WTC11 (cell line): ENCODE measurements at regions not wholly inside any gene's neighbourhood (a gene's known extent, or its start where the extent isn't known, plus 50 kb on each side); places are given as distances from the start of the nearest gene placed in this dataset.

ENCODE experiments used
- ATAC-seq: fragments of 200-7000 bp; cut with Tn5 transposase; 2 replicates; pipeline ENCODE4 v1.10.0; 2021; ENCODE audit warnings: mild to moderate bottlenecking, moderate library complexity
- CTCF ChIA-PET: fragments of 300-600 bp; sonication (Branson Sonifier 250); formaldehyde crosslinking; loops from one replicate; lab custom pipeline; 2021; ENCODE audit warnings: antibody characterized with exemption; lab: Charles Lee
- POLR2A ChIA-PET: fragments of 350-600 bp; sonication (Branson Sonifier 250); formaldehyde crosslinking; loops from one replicate; lab custom pipeline; 2021; ENCODE audit warnings: antibody characterized with exemption; lab: Charles Lee
- DNase-seq: peaks from one replicate; pipeline ENCODE4 v3.0.0; 2021; ENCODE audit warnings: low spot score
- H3K27ac Mint-ChIP-seq: 2 replicates; pipeline ENCODE4 v1.8.0; 2021; ENCODE audit warnings: mixed read lengths
- H3K27me3 Mint-ChIP-seq: 2 replicates; pipeline ENCODE4 v1.8.0; 2021; ENCODE audit warnings: low read depth, mild to moderate bottlenecking, moderate library complexity, mixed read lengths
- H3K36me3 Mint-ChIP-seq: 2 replicates; pipeline ENCODE4 v1.8.0; 2021; ENCODE audit warnings: mixed read lengths
- H3K4me1 Mint-ChIP-seq: 2 replicates; pipeline ENCODE4 v1.8.0; 2022; ENCODE audit warnings: mixed read lengths
- H3K4me3 Mint-ChIP-seq: 2 replicates; pipeline ENCODE4 v1.8.0; 2021; ENCODE audit warnings: mild to moderate bottlenecking, moderate library complexity, mixed read lengths
- H3K9me3 Mint-ChIP-seq: 2 replicates; pipeline ENCODE4 v1.8.0; 2021; ENCODE audit warnings: mixed read lengths
- CREB1 ChIP-seq: sonication (generic); formaldehyde crosslinking; IDR thresholded peaks from 2 replicates; pipeline ENCODE4 v1.8.0; 2023; ENCODE audit warnings: mild to moderate bottlenecking, missing genetic modification reagents
- ETV6 ChIP-seq: sonication (generic); formaldehyde crosslinking; IDR thresholded peaks from 2 replicates; pipeline ENCODE4 v1.8.1; 2022; ENCODE audit warnings: mild to moderate bottlenecking, missing genetic modification reagents
- FOXP1 ChIP-seq: sonication (generic); formaldehyde crosslinking; IDR thresholded peaks from 2 replicates; pipeline ENCODE4 v1.8.0; 2022; ENCODE audit warnings: missing genetic modification reagents, mild to moderate bottlenecking, moderate library complexity, borderline replicate concordance
- GRHL2 ChIP-seq: fragments of 250-450 bp; sonication (Bioruptor Pico); IDR thresholded peaks from 2 replicates; pipeline ENCODE4 v1.8.0; 2022; ENCODE audit warnings: mild to moderate bottlenecking, moderate library complexity; ENCODE audit not compliant: insufficient replicate concordance, severe bottlenecking
- GTF2I ChIP-seq: fragments of 250-450 bp; sonication (Bioruptor Pico); conservative IDR thresholded peaks from 2 replicates; pipeline ENCODE4 v1.4.0; 2021; ENCODE audit warnings: mild to moderate bottlenecking
- MXD4 ChIP-seq: fragments of 250-450 bp; sonication (Bioruptor Pico); IDR thresholded peaks from 2 replicates; pipeline ENCODE4 v1.8.0; 2021; ENCODE audit warnings: mild to moderate bottlenecking, moderate library complexity, borderline replicate concordance
- NFE2L1 ChIP-seq: sonication (generic); formaldehyde crosslinking; IDR thresholded peaks from 2 replicates; pipeline ENCODE4 v1.8.1; 2023; ENCODE audit warnings: missing genetic modification reagents
- OVOL2 ChIP-seq: fragments of 250-450 bp; sonication (Bioruptor Pico); IDR thresholded peaks from 2 replicates; pipeline ENCODE4 v1.9.0; 2021; ENCODE audit warnings: mild to moderate bottlenecking, borderline replicate concordance
- PRDM15 ChIP-seq: sonication (generic); formaldehyde crosslinking; IDR thresholded peaks from 2 replicates; pipeline ENCODE4 v1.8.0; 2022; ENCODE audit warnings: missing genetic modification reagents
- SMAD4 ChIP-seq: sonication (generic); formaldehyde crosslinking; IDR thresholded peaks from 2 replicates; pipeline ENCODE4 v1.8.0; 2022; ENCODE audit warnings: mild to moderate bottlenecking, missing genetic modification reagents
- TEAD1 ChIP-seq: sonication (generic); formaldehyde crosslinking; IDR thresholded peaks from 2 replicates; pipeline ENCODE4 v1.8.0; 2022; ENCODE audit warnings: mild to moderate bottlenecking, missing genetic modification reagents
- TP53 ChIP-seq: sonication (generic); formaldehyde crosslinking; IDR thresholded peaks from 2 replicates; pipeline ENCODE4 v1.8.1; 2023; ENCODE audit warnings: mild to moderate bottlenecking, missing genetic modification reagents
- ZBTB21 ChIP-seq: sonication (generic); formaldehyde crosslinking; IDR thresholded peaks from 2 replicates; pipeline ENCODE4 v1.8.1; 2023; ENCODE audit warnings: mild to moderate bottlenecking, missing genetic modification reagents, borderline replicate concordance
- ZNF219 ChIP-seq: sonication (generic); formaldehyde crosslinking; IDR thresholded peaks from 2 replicates; pipeline ENCODE4 v1.8.0; 2023; ENCODE audit warnings: missing genetic modification reagents, mild to moderate bottlenecking, borderline replicate concordance
- ZNF232 ChIP-seq: sonication (generic); formaldehyde crosslinking; IDR thresholded peaks from 2 replicates; pipeline ENCODE4 v1.8.0; 2022; ENCODE audit warnings: mild to moderate bottlenecking, missing genetic modification reagents
- ZNF396 ChIP-seq: fragments of 250-450 bp; sonication (Bioruptor Pico); IDR thresholded peaks from 2 replicates; pipeline ENCODE4 v1.8.0; 2021; ENCODE audit warnings: mild to moderate bottlenecking, moderate library complexity, borderline replicate concordance
- ZNF416 ChIP-seq: fragments of 250-450 bp; sonication (Bioruptor Pico); IDR thresholded peaks from 2 replicates; pipeline ENCODE4 v1.9.0; 2021; ENCODE audit warnings: mild to moderate bottlenecking, inconsistent platforms
- TF ChIP-seq, protein P1 (sequence below): fragments of 250-450 bp; sonication (Bioruptor Pico); IDR thresholded peaks from 2 replicates; pipeline ENCODE4 v1.9.0; 2021; ENCODE audit warnings: mild to moderate bottlenecking
- TF ChIP-seq, protein P2 (sequence below): sonication (generic); formaldehyde crosslinking; conservative IDR thresholded peaks from 2 replicates; pipeline ENCODE4 v1.8.1; 2022; ENCODE audit warnings: mild to moderate bottlenecking, missing genetic modification reagents
- TF ChIP-seq, protein P3 (sequence below): sonication (generic); formaldehyde crosslinking; IDR thresholded peaks from 2 replicates; pipeline ENCODE4 v1.8.1; 2022; ENCODE audit warnings: mild to moderate bottlenecking, missing genetic modification reagents, moderate library complexity, borderline replicate concordance
- TF ChIP-seq, protein P4 (sequence below): fragments of 200-600 bp; IDR thresholded peaks from 2 replicates; pipeline ENCODE4 v1.8.0; 2022; ENCODE audit warnings: antibody characterized with exemption
- TF ChIP-seq, protein P5 (sequence below): fragments of 250-450 bp; sonication (Bioruptor Pico); IDR thresholded peaks from 2 replicates; pipeline ENCODE4 v2.1.2; 2022; ENCODE audit warnings: mild to moderate bottlenecking, moderate library complexity

GRCh38 chr4:116952530-116953136, 132.7 kb downstream of the TRAM1L1 start (continued):
- TF ChIP-seq OVOL2 (CRISPR knock-in tag) (no peak), ZNF219 (no peak), GRHL2 (CRISPR knock-in tag) (no peak)
- TF ChIP-seq, all 79 proteins: peak for 0

DNA sequence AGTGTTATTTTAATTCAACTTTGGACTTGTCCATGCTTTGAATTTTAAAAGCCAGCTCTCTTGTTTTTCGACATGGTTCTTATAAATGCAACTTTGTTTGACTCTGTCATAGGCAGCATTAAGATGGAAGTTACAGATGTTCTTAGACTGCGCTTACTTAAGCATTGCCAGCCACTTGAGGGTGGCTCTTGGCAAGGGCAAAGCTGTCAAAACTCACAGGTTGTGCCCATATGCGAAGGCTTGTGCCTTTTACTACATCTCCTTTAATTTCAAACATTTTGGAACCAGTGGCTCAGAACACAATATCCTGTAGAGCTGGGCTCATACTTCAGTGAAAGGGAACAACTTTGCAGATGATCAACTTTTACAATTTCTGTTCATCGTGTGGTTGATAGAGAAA, 135.5 kb downstream of the TRAM1L1 start:
- ChIA-PET POLR2A (no interaction called here), CTCF (no interaction called here)
- no peak for DNase-seq
- no peak overlapping the region for H3K4me3 Mint-ChIP-seq
- no peak overlapping the region for H3K27ac Mint-ChIP-seq
- no peak for ATAC-seq
- TF ChIP-seq SMAD4 (CRISPR knock-in tag) (no peak), CREB1 (CRISPR knock-in tag) (no peak), TEAD1 (CRISPR knock-in tag) (no peak), MXD4 (CRISPR knock-in tag) (no peak), ZNF396 (CRISPR knock-in tag) (no peak), GTF2I (CRISPR knock-in tag) (no peak), FOXP1 (CRISPR knock-in tag) (no peak)
- TF ChIP-seq, protein P1, sequence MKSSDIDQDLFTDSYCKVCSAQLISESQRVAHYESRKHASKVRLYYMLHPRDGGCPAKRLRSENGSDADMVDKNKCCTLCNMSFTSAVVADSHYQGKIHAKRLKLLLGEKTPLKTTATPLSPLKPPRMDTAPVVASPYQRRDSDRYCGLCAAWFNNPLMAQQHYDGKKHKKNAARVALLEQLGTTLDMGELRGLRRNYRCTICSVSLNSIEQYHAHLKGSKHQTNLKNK (CRISPR knock-in tag) = no peak
- no peaks in the 10 kb centered on the region for H3K27me3 Mint-ChIP-seq
- H3K36me3 Mint-ChIP-seq = no peaks in the 10 kb centered on the region
- H3K9me3 Mint-ChIP-seq = no peaks in the 10 kb centered on the region
- no peaks in the 10 kb centered on the region for H3K4me1 Mint-ChIP-seq

DNA sequence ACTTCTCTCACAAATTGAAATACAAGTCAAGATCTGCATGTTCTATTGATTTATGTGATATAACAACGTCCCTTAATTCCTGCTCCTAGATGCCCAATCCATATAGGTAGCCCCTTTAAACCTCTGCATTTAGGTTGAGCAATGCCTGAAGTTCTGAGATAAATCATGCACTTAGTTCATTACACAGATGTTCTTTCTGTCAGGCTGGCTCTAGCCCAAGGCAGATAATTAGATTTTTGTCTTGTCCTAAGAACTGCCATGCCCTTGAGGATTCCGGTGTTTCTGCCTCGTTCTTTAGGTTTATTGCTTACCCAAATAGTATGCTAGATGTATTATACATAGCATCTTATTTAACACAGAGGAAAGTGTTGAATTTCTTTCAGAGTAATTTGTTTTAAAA, 143.1 kb downstream of the TRAM1L1 start:
- Mint-ChIP-seq H3K36me3 (no peaks in the 10 kb centered on the region), H3K4me3 (no peak overlapping the region), H3K27ac (no peak overlapping the region), H3K9me3 (no peaks in the 10 kb centered on the region), H3K27me3 (no peaks in the 10 kb centered on the region), H3K4me1 (no peaks in the 10 kb centered on the region)
- CTCF ChIA-PET = no interaction called here
- DNase-seq (no peak), ATAC-seq (no peak)
- POLR2A ChIA-PET = no interaction called here
- no peak for TF ChIP-seq ETV6 (CRISPR knock-in tag)
- TF ChIP-seq ZNF396 (CRISPR knock-in tag) = no peak
- TF ChIP-seq, protein P2, sequence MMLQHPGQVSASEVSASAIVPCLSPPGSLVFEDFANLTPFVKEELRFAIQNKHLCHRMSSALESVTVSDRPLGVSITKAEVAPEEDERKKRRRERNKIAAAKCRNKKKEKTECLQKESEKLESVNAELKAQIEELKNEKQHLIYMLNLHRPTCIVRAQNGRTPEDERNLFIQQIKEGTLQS (CRISPR knock-in tag) = no peak
- TF ChIP-seq ZBTB21 (CRISPR knock-in tag) = no peak
- TF ChIP-seq, protein P3, sequence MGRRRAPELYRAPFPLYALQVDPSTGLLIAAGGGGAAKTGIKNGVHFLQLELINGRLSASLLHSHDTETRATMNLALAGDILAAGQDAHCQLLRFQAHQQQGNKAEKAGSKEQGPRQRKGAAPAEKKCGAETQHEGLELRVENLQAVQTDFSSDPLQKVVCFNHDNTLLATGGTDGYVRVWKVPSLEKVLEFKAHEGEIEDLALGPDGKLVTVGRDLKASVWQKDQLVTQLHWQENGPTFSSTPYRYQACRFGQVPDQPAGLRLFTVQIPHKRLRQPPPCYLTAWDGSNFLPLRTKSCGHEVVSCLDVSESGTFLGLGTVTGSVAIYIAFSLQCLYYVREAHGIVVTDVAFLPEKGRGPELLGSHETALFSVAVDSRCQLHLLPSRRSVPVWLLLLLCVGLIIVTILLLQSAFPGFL = no peak
- TF ChIP-seq ZNF232 = no peak
- TF ChIP-seq, all 79 proteins: peak for 0

GRCh38 chr4:116930329-116930728, 155.0 kb downstream of the TRAM1L1 start:
- Mint-ChIP-seq H3K4me3 (no peak overlapping the region), H3K27me3 (peaks cover 12% of the 10 kb centered on the region), H3K4me1 (peaks cover 8% of the 10 kb centered on the region), H3K27ac (no peak overlapping the region), H3K36me3 (no peaks in the 10 kb centered on the region), H3K9me3 (no peaks in the 10 kb centered on the region)
- TF ChIP-seq PRDM15 (CRISPR knock-in tag) = no peak
- no peak for TF ChIP-seq TP53 (CRISPR knock-in tag)
- TF ChIP-seq, protein P4, sequence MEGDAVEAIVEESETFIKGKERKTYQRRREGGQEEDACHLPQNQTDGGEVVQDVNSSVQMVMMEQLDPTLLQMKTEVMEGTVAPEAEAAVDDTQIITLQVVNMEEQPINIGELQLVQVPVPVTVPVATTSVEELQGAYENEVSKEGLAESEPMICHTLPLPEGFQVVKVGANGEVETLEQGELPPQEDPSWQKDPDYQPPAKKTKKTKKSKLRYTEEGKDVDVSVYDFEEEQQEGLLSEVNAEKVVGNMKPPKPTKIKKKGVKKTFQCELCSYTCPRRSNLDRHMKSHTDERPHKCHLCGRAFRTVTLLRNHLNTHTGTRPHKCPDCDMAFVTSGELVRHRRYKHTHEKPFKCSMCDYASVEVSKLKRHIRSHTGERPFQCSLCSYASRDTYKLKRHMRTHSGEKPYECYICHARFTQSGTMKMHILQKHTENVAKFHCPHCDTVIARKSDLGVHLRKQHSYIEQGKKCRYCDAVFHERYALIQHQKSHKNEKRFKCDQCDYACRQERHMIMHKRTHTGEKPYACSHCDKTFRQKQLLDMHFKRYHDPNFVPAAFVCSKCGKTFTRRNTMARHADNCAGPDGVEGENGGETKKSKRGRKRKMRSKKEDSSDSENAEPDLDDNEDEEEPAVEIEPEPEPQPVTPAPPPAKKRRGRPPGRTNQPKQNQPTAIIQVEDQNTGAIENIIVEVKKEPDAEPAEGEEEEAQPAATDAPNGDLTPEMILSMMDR = no peak
- TF ChIP-seq, protein P5, sequence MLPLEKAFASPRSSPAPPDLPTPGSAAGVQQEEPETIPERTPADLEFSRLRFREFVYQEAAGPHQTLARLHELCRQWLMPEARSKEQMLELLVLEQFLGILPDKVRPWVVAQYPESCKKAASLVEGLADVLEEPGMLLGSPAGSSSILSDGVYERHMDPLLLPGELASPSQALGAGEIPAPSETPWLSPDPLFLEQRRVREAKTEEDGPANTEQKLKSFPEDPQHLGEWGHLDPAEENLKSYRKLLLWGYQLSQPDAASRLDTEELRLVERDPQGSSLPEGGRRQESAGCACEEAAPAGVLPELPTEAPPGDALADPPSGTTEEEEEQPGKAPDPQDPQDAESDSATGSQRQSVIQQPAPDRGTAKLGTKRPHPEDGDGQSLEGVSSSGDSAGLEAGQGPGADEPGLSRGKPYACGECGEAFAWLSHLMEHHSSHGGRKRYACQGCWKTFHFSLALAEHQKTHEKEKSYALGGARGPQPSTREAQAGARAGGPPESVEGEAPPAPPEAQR (CRISPR knock-in tag) = no peak
- no peak for TF ChIP-seq OVOL2 (CRISPR knock-in tag)
- no peak for TF ChIP-seq ZNF416 (CRISPR knock-in tag)
- no peak for TF ChIP-seq CREB1 (CRISPR knock-in tag)
- no peak for TF ChIP-seq NFE2L1 (CRISPR knock-in tag)
- DNase-seq = no peak
- ATAC-seq = no peak
- ChIA-PET POLR2A (no interaction called here), CTCF (no interaction called here)
